Prostate gland (tissue), 2 donors: ENCODE measurements at regions not wholly inside any gene's neighbourhood (a gene's known extent, or its start where the extent isn't known, plus 50 kb on each side); places are given as distances from the start of the nearest gene placed in this dataset.

Experiments
- DNase-seq: peaks from one replicate; pipeline ENCODE4 v3.0.0-alpha.2; 2019; ENCODE audit warnings: low spot score
- H3K27ac ChIP-seq, 2 donors: fragments of 200-600 bp; sonication (generic); 2 replicates each; pipeline ENCODE4 v1.5.1; 2017 to 2019
- H3K27me3 ChIP-seq: fragments of 200-600 bp; sonication (generic); replicated peaks from 2 replicates; pipeline ENCODE4 v1.5.1; 2019; ENCODE audit not compliant: insufficient read depth
- H3K36me3 ChIP-seq, 2 donors: fragments of 200-600 bp; sonication (generic); 1 replicate in 1 of 2; 2 replicates in 1 of 2; pipeline versions ENCODE4 v1.5.1 to v1.8.1; 2017 to 2019
- H3K4me1 ChIP-seq: fragments of 200-600 bp; sonication (generic); replicated peaks from 2 replicates; pipeline ENCODE4 v1.5.1; 2019
- H3K4me3 ChIP-seq, 2 donors: fragments of 200-600 bp; sonication (generic); 2 replicates each; pipeline ENCODE4 v1.5.1; 2017 to 2019
- H3K9me3 ChIP-seq: fragments of 200-600 bp; sonication (generic); 2 replicates; pipeline ENCODE4 v1.5.1; 2017
- POLR2A ChIP-seq: fragments of 450-650 bp; IDR thresholded peaks from one replicate; pipeline ENCODE4 v1.6.1; 2016; ENCODE audit warnings: antibody characterized with exemption, mild to moderate bottlenecking
- POLR2AphosphoS5 ChIP-seq: sonication (generic); formaldehyde crosslinking; IDR thresholded peaks from one replicate; pipeline ENCODE4 v1.6.1; 2017; ENCODE audit warnings: antibody characterized with exemption
- WGBS: methylation state at CpG from one replicate; pipeline ENCODE4 v1.1.5; 2018; 5-methylcytosine and 5-hydroxymethylcytosine counted together
- intact Hi-C: fragments of 100-400 bp; cut with DNase I; formaldehyde crosslinking; loops from one replicate; pipeline ENCODE4 v1.14.2; 2022
- TF ChIP-seq, protein P1 (sequence below), 4 experiments: fragments of 200-600 bp in 2 of 4; fragments of 450-650 bp in 2 of 4; sonication (generic) in 2 of 4; IDR thresholded peaks; 1 replicate in 3 of 4; 2 replicates in 1 of 4; pipeline ENCODE4 v1.5.1; 2016 to 2019; ENCODE audit warnings: antibody characterized with exemption in 4 of 4, mild to moderate bottlenecking in 2 of 4, moderate library complexity in 2 of 4

DNA sequence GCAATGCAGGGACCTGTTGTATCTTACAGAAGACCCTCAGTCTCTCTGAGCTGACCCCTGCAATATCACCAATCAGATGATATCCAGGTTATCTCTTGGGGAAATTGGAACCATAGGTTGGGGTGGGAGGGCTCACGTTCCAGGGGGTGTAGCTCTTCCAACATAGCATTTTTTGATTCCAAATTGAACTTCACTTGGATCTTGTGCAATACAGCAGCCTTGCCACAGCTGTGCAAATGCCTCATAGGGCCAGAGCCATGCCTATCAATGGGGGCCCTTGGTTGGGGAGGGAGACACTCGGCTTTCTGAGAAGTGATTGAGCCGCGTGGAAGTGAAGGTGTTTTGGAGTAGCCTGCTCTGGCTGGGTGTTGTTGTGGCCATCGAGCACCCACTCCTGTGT, 117.2 kb upstream of the PITX1 start:
- Histone ChIP-seq H3K27me3 (no peaks in the 10 kb centered on the region), H3K9me3 (no peaks in the 10 kb centered on the region), H3K4me1 (no peaks in the 10 kb centered on the region), H3K27ac (no peak overlapping the region), H3K36me3 (no peaks in the 10 kb centered on the region), H3K4me3 (no peak overlapping the region)
- TF ChIP-seq POLR2A (no peak), POLR2AphosphoS5 (no peak)
- TF ChIP-seq, protein P1, sequence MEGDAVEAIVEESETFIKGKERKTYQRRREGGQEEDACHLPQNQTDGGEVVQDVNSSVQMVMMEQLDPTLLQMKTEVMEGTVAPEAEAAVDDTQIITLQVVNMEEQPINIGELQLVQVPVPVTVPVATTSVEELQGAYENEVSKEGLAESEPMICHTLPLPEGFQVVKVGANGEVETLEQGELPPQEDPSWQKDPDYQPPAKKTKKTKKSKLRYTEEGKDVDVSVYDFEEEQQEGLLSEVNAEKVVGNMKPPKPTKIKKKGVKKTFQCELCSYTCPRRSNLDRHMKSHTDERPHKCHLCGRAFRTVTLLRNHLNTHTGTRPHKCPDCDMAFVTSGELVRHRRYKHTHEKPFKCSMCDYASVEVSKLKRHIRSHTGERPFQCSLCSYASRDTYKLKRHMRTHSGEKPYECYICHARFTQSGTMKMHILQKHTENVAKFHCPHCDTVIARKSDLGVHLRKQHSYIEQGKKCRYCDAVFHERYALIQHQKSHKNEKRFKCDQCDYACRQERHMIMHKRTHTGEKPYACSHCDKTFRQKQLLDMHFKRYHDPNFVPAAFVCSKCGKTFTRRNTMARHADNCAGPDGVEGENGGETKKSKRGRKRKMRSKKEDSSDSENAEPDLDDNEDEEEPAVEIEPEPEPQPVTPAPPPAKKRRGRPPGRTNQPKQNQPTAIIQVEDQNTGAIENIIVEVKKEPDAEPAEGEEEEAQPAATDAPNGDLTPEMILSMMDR (IDR thresholded peaks at IDR 0.05) = no peak
- intact Hi-C loops = no loop called here
- 91% methylated on average over 5 of the region's 5 CpGs for WGBS
- no peak for DNase-seq

DNA sequence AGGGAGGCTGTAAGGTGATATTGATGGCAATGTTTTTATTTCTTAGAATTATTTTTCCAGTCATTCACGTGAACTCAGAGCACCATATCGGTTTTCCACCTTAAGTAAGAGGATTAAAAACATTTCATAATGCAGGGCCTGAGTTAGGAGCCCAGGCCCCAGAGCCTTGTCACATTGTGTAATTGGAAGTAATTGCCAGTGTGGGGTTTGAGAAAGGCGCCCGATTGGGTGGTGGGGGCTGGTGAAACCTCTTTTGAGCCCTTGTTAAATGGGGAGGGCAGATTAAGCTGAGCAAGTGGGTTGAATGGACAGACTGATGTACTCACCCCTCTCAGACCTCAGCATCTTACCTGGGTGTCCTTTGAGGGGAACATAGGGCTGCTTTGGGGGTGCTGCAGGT, 116.7 kb upstream of the PITX1 start:
- WGBS = 89% methylated on average over 4 of the region's 4 CpGs
- H3K36me3 ChIP-seq = no peaks in the 10 kb centered on the region
- no peak overlapping the region for H3K4me3 ChIP-seq
- no peaks in the 10 kb centered on the region for H3K4me1 ChIP-seq
- H3K27ac ChIP-seq = no peak overlapping the region
- no peak for DNase-seq
- TF ChIP-seq, protein P1 (IDR thresholded peaks at IDR 0.05) = no peak
- no peak for TF ChIP-seq POLR2A
- TF ChIP-seq POLR2AphosphoS5 = no peak
- H3K27me3 ChIP-seq = no peaks in the 10 kb centered on the region
- intact Hi-C loops = no loop called here
- H3K9me3 ChIP-seq = no peaks in the 10 kb centered on the region

DNA sequence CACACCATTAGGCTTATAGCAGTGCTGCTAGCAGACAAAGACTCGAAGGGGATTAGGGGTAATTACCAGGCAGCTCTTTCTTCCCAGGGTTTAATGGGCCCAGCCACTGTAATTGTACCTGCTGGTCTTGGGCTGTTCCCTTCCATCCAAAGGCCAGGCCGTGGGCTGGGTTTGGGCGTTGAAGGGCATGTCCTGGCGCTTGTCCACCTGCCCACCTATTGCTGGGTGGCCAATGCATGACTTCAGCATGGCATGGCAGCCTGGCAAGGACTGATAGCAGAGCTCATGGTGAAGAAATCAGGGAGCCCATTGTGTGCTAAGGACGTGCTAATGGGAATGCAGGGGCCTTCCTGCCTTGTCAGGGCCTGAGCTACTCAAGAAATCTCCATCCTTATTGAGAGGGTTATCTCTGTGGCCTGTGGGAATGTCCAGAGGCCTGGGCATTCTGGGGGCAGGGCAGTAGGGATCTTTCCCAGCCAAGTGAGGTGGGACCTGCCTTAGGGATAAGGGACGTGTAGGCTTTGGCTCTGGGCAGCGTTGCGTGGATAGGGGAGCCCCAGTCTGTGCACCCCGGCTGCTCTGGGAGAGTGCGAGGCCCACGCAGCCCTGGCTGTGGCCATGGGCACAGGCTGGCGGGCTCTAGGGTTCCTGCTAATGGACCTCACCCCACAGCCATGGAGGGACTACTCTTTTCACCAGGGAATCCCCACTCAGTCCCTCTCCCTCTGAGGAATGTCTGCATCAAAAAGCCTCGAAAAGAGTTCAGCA, 116.1 kb upstream of the PITX1 start:
- WGBS = 82% methylated on average over 13 of the region's 13 CpGs
- no peak for TF ChIP-seq POLR2A
- TF ChIP-seq, protein P1 (IDR thresholded peaks at IDR 0.05) = no peak
- no peak for TF ChIP-seq POLR2AphosphoS5
- H3K36me3 ChIP-seq = no peaks in the 10 kb centered on the region
- no peaks in the 10 kb centered on the region for H3K4me1 ChIP-seq
- H3K27ac ChIP-seq = no peak overlapping the region
- DNase-seq = no peak
- H3K4me3 ChIP-seq = no peak overlapping the region
- H3K27me3 ChIP-seq = no peaks in the 10 kb centered on the region
- intact Hi-C loops = no loop called here
- no peaks in the 10 kb centered on the region for H3K9me3 ChIP-seq

DNA sequence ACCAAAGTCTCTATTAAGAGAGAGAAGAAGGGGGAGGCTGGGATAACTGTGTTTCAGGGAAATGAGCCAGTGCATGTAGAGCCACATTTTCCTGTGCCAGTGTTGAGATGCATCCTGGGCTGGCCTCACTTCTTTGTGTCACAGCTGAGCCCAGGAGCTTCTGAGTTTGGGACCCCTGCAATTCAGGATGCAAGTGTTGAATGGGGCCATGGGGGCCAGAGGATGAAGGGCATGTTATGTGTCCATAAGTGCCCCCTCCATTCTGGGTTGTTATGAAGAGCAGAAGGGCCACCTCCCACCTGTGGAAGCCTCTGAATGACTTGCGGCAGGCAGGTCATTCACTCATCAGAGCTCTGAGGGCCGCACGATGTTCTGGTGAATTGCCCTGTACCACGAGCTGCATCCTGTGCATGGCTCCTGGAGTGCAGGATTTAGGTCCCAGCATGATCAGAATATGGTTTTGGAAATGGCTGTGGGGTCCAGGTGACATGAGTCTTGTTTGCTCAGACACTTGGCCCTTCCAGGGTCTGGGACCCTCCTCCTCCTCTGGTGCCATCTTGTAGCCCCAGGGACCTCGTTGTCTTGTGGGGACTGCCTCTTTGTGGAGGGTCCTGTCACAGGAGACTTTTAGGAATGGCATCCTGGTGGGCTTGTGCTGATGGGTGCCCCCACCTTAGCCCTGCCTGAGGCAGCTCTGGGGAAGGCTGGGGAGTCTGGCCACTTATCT, 115.4 kb upstream of the PITX1 start:
- intact Hi-C loops = no loop called here
- 92% methylated on average over 5 of the region's 5 CpGs for WGBS
- Histone ChIP-seq H3K4me1 (no peaks in the 10 kb centered on the region), H3K36me3 (no peaks in the 10 kb centered on the region), H3K27me3 (no peaks in the 10 kb centered on the region), H3K9me3 (no peaks in the 10 kb centered on the region), H3K27ac (no peak overlapping the region), H3K4me3 (no peak overlapping the region)
- no peak for DNase-seq
- TF ChIP-seq, protein P1 (IDR thresholded peaks at IDR 0.05) = no peak
- TF ChIP-seq POLR2AphosphoS5 (no peak), POLR2A (no peak)
